CD4-positive, alpha-beta T cell treated with Interleukin-1 beta for 1 hour (primary cell): ENCODE measurements at regions not wholly inside any gene's neighbourhood (a gene's known extent, or its start where the extent isn't known, plus 50 kb on each side); places are given as distances from the start of the nearest gene placed in this dataset.

Source experiments
- DNase-seq, 2 donors: peaks; one replicate each; pipeline ENCODE4 v3.0.0-alpha.2; 2020 to 2022

GRCh38 chr11:45339729-45340519, 53.8 kb upstream of the SYT13 start:
- DNase-seq, result peak; percentile 89 to 90

GRCh38 chr11:45337583-45338360, 51.6 kb upstream of the SYT13 start:
- DNase-seq, result no peak

- no peak for DNase-seq
These were observed 50.0 kb upstream of the SYT13 start for GRCh38 chr11:45336136-45336535.
